ENCODE measurements at regions not wholly inside any gene's neighbourhood (a gene's known extent, or its start where the extent isn't known, plus 50 kb on each side); places are given as distances from the start of the nearest gene placed in this dataset.
"Not testable (repeated sequence)": the region's sequence is repeated elsewhere in the genome, so short reads cannot be mapped to it uniquely, and the experiment has no call there.

DNA sequence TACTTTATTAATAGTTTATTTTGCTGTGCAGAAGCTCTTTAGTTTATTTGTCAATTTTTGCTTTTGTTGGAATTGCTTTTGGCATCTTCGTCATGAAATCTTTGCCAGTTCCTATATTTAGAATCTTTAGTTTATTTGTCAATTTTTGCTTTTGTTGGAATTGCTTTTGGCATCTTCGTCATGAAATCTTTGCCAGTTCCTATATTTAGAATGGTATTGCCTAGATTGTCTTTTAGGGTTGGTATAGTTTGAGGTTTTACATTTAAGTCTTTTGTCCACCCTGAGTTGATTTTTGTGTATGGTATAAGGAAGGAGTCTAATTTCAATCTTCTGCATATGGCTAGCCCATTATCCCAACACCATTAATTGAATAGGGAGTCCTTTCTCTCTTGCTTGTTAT, 93.9 kb upstream of the TCF21 start:
- TF ChIP-seq CTCF (IDR thresholded peaks at IDR 0.05; ENCODE audit: low read depth, low read length, poor library complexity, severe bottlenecking); EZH2phosphoT487 (IDR thresholded peaks at IDR 0.05; ENCODE audit: borderline replicate concordance, low read length): not testable (repeated sequence)
